Dedifferentiated amniotic fluid mesenchymal stem cell (primary cell): ENCODE measurements at regions not wholly inside any gene's neighbourhood (a gene's known extent, or its start where the extent isn't known, plus 50 kb on each side); places are given as distances from the start of the nearest gene placed in this dataset.
A peak's percentile ranks its signal among the peaks of the same experiment; 100 is the strongest.
"Not testable (repeated sequence)": the region's sequence is repeated elsewhere in the genome, so short reads cannot be mapped to it uniquely, and the experiment has no call there.

Experiments
- DNase-seq: peaks from one replicate; pipeline ENCODE4 v3.0.0-alpha.2; 2016; ENCODE audit errors: extremely low spot score

- DNase-seq: no peak
These were observed 138.9 kb downstream of the TMCO5A start for GRCh38 chr15:38073178-38073946.

GRCh38 chr15:38074029-38074428, 139.6 kb downstream of the TMCO5A start:
- no peak for DNase-seq

- DNase-seq: no peak
These were observed 141.0 kb downstream of the TMCO5A start for GRCh38 chr15:38075466-38075865.

- DNase-seq: no peak
These were observed 142.3 kb downstream of the TMCO5A start for GRCh38 chr15:38076786-38077185.

GRCh38 chr15:38079236-38079635, 144.8 kb downstream of the TMCO5A start:
- DNase-seq: no peak

- no peak for DNase-seq
These were observed 146.3 kb downstream of the TMCO5A start for GRCh38 chr15:38080651-38081275.

- DNase-seq: no peak
These were observed 149.8 kb downstream of the TMCO5A start for GRCh38 chr15:38084289-38084688.

GRCh38 chr15:38085114-38085513, 150.7 kb downstream of the TMCO5A start:
- no peak for DNase-seq

GRCh38 chr15:38085931-38086568, 151.6 kb downstream of the TMCO5A start:
- DNase-seq: peak; percentile 25

- DNase-seq: no peak
These were observed 152.2 kb downstream of the TMCO5A start for GRCh38 chr15:38086611-38087010.

GRCh38 chr15:38088971-38089370, 154.5 kb downstream of the TMCO5A start:
- peak; percentile 25 for DNase-seq

GRCh38 chr15:38090223-38090622, 155.8 kb downstream of the TMCO5A start:
- no peak for DNase-seq

- DNase-seq: no peak
These were observed 156.2 kb downstream of the TMCO5A start for GRCh38 chr15:38090678-38091077.

- no peak for DNase-seq
These were observed 156.7 kb downstream of the TMCO5A start for GRCh38 chr15:38091078-38091645.

- no peak for DNase-seq
These were observed 158.7 kb upstream of the SPRED1 start for GRCh38 chr15:38093931-38094330.

- no peak for DNase-seq
These were observed 149.7 kb upstream of the SPRED1 start for GRCh38 chr15:38102972-38103371.

- DNase-seq: no peak
These were observed 149.1 kb upstream of the SPRED1 start for GRCh38 chr15:38103564-38103963.

GRCh38 chr15:38111070-38111469, 141.6 kb upstream of the SPRED1 start:
- DNase-seq: no peak

- DNase-seq: no peak
These were observed 140.2 kb upstream of the SPRED1 start for GRCh38 chr15:38112406-38112805.

GRCh38 chr15:38115121-38115520, 137.5 kb upstream of the SPRED1 start:
- DNase-seq: no peak

GRCh38 chr15:38117781-38118180, 134.9 kb upstream of the SPRED1 start:
- DNase-seq: no peak

GRCh38 chr15:38119865-38120264, 132.8 kb upstream of the SPRED1 start:
- not testable (repeated sequence) for DNase-seq
